Thyroid gland (tissue), 4 donors: ENCODE measurements at regions not wholly inside any gene's neighbourhood (a gene's known extent, or its start where the extent isn't known, plus 50 kb on each side); places are given as distances from the start of the nearest gene placed in this dataset.

Source experiments
- DNase-seq, 2 donors: peaks; one replicate each; pipeline ENCODE4 v3.0.0-alpha.2; 2019
- H3K27ac ChIP-seq, 3 donors: fragments of 200-600 bp; sonication (generic); 1 replicate in 2 of 3; 2 replicates in 1 of 3; pipeline ENCODE4 v1.5.1; 2016 to 2019; ENCODE audit warnings: mild to moderate bottlenecking in 1 of 3, moderate library complexity in 1 of 3
- H3K27me3 ChIP-seq: fragments of 200-600 bp; sonication (generic); one replicate; pipeline ENCODE4 v1.5.1; 2019
- H3K36me3 ChIP-seq, 2 donors: fragments of 200-600 bp; sonication (generic); one replicate each; pipeline ENCODE4 v1.5.1; 2016 to 2019
- H3K4me1 ChIP-seq, 2 donors: fragments of 200-600 bp; sonication (generic); one replicate each; pipeline ENCODE4 v1.5.1; 2017 to 2019
- H3K4me3 ChIP-seq, 3 donors: fragments of 200-600 bp; sonication (generic); replicated peaks in 1 of 3; 1 replicate in 2 of 3; 2 replicates in 1 of 3; pipeline ENCODE4 v1.5.1; 2016; ENCODE audit warnings: mild to moderate bottlenecking in 1 of 3
- H3K9me3 ChIP-seq: fragments of 200-600 bp; sonication (generic); one replicate; pipeline ENCODE4 v1.5.1; 2017
- POLR2A ChIP-seq, 2 donors: fragments of 450-650 bp; IDR thresholded peaks; one replicate each; pipeline ENCODE4 v1.6.1; 2017; ENCODE audit warnings: antibody characterized with exemption in 2 of 2, mild to moderate bottlenecking in 2 of 2, moderate library complexity in 1 of 2
- WGBS, 2 donors: methylation state at CpG; one replicate each; pipeline ENCODE4 v1.1.5; 2017; 5-methylcytosine and 5-hydroxymethylcytosine counted together
- intact Hi-C: fragments of 100-400 bp; cut with DNase I; formaldehyde crosslinking; loops from one replicate; pipeline ENCODE4 v1.15.1; 2023
- TF ChIP-seq, protein P1 (sequence below), 6 experiments: fragments of 200-600 bp in 3 of 6; fragments of 450-650 bp in 3 of 6; sonication (generic) in 3 of 6; IDR thresholded peaks; one replicate each; pipeline ENCODE4 v1.5.1; 2016 to 2019; ENCODE audit warnings: antibody characterized with exemption in 6 of 6, mild to moderate bottlenecking in 2 of 6, inconsistent platforms in 1 of 6, moderate library complexity in 1 of 6

DNA sequence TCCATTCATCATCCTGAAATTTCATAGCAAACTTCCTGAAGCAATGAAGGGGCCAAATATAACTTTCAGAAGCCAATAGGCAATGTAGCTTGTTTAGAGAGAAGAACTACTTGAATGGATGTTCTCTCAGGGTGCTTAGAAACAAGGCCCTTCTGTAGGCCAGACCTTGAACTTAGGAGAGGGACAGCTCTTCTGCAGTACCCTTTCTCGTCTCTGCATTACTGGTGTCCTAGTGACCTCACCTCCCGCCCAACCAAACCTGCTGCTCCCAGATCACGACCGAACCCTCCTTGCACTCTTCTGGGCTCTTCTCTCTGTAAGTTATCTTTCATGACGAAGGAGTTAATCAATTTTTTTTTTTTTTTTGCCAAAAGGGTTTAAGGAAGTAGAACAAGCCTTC, 543.9 kb downstream of the TDRD15 start:
- WGBS, 2 donors: 89% methylated on average over 5 of the region's 5 CpGs
- no peak for DNase-seq
- H3K4me1 ChIP-seq: no peaks in the 10 kb centered on the region
- H3K4me3 ChIP-seq: no peak overlapping the region
- no peaks in the 10 kb centered on the region for H3K36me3 ChIP-seq
- H3K27me3 ChIP-seq: no peaks in the 10 kb centered on the region
- H3K9me3 ChIP-seq: no peaks in the 10 kb centered on the region
- intact Hi-C loops: no loop called here
- no peak overlapping the region for H3K27ac ChIP-seq
- TF ChIP-seq, protein P1, sequence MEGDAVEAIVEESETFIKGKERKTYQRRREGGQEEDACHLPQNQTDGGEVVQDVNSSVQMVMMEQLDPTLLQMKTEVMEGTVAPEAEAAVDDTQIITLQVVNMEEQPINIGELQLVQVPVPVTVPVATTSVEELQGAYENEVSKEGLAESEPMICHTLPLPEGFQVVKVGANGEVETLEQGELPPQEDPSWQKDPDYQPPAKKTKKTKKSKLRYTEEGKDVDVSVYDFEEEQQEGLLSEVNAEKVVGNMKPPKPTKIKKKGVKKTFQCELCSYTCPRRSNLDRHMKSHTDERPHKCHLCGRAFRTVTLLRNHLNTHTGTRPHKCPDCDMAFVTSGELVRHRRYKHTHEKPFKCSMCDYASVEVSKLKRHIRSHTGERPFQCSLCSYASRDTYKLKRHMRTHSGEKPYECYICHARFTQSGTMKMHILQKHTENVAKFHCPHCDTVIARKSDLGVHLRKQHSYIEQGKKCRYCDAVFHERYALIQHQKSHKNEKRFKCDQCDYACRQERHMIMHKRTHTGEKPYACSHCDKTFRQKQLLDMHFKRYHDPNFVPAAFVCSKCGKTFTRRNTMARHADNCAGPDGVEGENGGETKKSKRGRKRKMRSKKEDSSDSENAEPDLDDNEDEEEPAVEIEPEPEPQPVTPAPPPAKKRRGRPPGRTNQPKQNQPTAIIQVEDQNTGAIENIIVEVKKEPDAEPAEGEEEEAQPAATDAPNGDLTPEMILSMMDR (IDR thresholded peaks at IDR 0.05): no peak
- TF ChIP-seq POLR2A (IDR thresholded peaks at IDR 0.05): no peak

DNA sequence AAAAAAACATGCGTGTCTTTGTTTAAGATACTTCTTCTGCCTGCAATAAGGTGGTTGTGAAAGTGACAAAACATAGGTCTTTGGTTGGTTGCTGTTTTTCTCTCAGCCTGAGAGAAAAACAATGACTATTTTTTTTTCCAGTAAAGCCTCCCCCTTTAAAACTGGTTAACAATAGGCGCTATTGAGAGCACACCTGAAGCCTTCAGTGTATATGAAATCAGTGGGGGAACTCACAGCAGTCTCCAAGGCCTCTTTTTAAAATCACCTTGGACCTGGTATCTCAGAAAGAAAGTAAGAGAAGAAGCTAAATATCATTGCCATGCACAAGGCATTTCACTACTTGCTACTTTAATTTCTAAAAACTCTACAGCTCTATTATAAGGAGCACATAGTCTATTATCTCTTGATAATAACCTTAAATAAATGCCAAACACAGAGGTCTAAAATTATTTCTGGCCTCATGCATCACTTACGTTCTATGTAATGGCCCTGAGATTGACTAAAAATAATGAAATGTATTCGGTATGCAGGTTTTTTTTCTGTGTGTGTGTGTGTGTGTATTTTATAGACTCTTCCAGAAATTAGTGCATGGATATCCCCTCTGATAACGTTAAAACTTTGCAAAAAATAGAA, 544.4 kb downstream of the TDRD15 start:
- intact Hi-C loops: no loop called here
- Histone ChIP-seq H3K9me3 (no peaks in the 10 kb centered on the region), H3K4me1 (no peaks in the 10 kb centered on the region), H3K4me3 (no peak overlapping the region), H3K36me3 (no peaks in the 10 kb centered on the region), H3K27me3 (no peaks in the 10 kb centered on the region), H3K27ac (no peak overlapping the region)
- TF ChIP-seq POLR2A (IDR thresholded peaks at IDR 0.05): no peak
- TF ChIP-seq, protein P1 (IDR thresholded peaks at IDR 0.05): no peak
- 72 to 80% methylated on average over 5 of the region's 5 CpGs for WGBS, 2 donors
- DNase-seq: no peak

DNA sequence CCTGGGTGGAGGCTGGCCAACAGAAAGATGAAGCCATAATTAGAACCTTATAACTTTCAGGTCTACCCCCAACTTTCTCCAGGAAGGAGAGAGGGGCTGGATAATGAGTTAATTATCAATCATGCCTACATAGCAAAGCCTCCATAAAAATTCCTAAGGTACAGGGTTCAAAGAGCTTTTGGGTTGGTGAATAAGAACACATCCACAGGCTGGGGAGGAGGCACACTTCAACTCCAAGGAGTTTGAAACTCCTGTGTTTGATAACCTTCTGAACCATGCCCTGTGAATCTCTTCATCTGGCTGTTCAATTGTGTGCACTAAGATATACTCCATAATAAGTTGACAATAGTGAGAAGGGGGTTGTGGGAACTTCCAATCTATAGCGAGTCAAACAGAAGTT, 552.3 kb downstream of the TDRD15 start:
- WGBS, 2 donors: 75 to 94% methylated on average over 1 of the region's 1 CpG
- intact Hi-C loops: no loop called here
- DNase-seq: no peak
- Histone ChIP-seq H3K9me3 (no peaks in the 10 kb centered on the region), H3K27me3 (no peaks in the 10 kb centered on the region), H3K4me3 (no peak overlapping the region), H3K36me3 (no peaks in the 10 kb centered on the region), H3K4me1 (no peaks in the 10 kb centered on the region), H3K27ac (no peak overlapping the region)
- TF ChIP-seq, protein P1 (IDR thresholded peaks at IDR 0.05): no peak
- TF ChIP-seq POLR2A (IDR thresholded peaks at IDR 0.05): no peak

DNA sequence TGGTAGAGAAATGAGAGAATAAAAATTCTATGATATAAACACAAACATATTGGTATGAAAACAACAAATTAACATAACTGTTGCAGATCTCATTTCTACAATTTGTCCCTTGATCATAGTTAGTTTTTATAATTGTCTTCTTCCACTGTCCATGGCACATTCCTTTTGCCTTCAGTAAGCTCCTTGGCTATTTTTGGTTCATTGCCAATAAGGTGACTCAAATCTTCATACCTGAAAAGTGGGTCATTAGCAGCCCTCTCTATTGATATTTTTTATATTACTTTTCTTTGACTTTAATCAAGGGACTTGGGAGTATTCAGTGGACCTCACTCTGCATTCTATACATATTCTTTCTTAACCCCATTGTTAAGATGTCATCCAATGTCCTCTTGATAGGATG, 552.9 kb downstream of the TDRD15 start:
- no peaks in the 10 kb centered on the region for H3K36me3 ChIP-seq
- no peak for DNase-seq
- H3K27ac ChIP-seq: no peak overlapping the region
- H3K4me1 ChIP-seq: no peaks in the 10 kb centered on the region
- no peak overlapping the region for H3K4me3 ChIP-seq
- TF ChIP-seq, protein P1 (IDR thresholded peaks at IDR 0.05): no peak
- no peak for TF ChIP-seq POLR2A (IDR thresholded peaks at IDR 0.05)
- H3K27me3 ChIP-seq: no peaks in the 10 kb centered on the region
- intact Hi-C loops: no loop called here
- H3K9me3 ChIP-seq: no peaks in the 10 kb centered on the region

DNA sequence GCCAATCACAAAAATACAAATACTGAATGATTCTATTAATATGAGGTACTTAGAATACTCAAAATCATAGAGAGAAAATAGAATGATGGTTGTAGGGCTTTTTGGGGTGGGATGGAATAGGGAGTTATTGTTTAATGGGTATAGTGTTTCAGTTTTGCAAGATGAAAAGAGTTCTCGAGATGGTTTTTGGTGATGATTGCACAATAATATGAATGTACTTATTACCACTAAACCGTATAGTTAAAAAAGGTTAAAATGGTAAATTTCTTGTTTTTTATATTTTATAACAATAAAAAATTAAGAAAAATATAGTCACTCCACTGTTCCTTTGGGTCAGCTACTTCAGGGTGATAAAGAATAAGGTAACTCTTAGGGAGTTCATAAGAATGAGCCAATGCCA, 560.1 kb downstream of the TDRD15 start:
- TF ChIP-seq, protein P1 (IDR thresholded peaks at IDR 0.05): no peak
- no peak for TF ChIP-seq POLR2A (IDR thresholded peaks at IDR 0.05)
- WGBS, 2 donors: 92 to 94% methylated on average over 2 of the region's 2 CpGs

More for the DNA sequence above, 560.1 kb downstream of the TDRD15 start:
- H3K27ac ChIP-seq: no peak overlapping the region
- no peak for DNase-seq
- no peaks in the 10 kb centered on the region for H3K36me3 ChIP-seq
- H3K27me3 ChIP-seq: no peaks in the 10 kb centered on the region
- H3K9me3 ChIP-seq: no peaks in the 10 kb centered on the region
- H3K4me1 ChIP-seq: no peaks in the 10 kb centered on the region
- no peak overlapping the region for H3K4me3 ChIP-seq
- intact Hi-C loops: no loop called here
